ENCODE measurements at regions not wholly inside any gene's neighbourhood (a gene's known extent, or its start where the extent isn't known, plus 50 kb on each side); places are given as distances from the start of the nearest gene placed in this dataset.

DNA sequence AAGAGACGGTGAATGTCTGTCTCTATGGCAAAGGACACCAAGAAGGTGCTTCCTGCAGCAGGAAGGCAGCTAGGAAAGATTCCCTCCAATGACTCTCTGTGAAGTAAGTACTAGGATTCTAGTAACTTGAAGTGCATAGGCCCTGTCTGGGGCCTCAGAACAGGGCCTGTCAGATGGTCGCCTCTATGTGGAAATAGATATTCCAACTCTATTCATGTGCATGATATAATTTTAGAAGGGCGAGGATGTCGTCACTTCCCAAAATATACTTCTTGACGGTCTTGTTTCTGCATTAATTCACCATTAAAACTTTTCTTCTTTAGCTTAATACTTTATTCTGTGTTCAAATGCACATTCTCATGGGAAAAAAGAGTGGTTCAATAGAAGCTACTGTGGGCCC, 167.0 kb downstream of the TLE3 start:
- no peak for DNase-seq

DNA sequence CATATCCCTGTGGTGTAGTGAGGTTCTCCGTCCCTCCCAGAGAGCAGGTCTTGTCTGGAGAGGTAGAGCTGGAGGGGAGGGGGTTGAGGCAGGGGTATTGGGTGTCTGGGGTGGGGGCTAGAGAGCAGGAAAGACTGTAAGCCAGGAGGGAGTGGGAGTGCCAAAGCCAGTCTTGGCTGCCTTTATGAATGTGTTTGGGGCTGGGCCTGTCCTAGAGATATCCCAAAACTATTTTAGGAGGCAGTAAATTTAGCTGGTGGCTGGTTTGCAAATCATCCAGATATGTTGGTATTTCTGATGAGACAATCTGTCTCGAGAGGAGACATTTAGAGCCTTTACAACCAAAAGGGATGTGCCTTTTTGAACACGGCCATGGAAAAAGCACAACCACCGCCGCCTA, 166.6 kb downstream of the TLE3 start:
- DNase-seq: no peak

DNA sequence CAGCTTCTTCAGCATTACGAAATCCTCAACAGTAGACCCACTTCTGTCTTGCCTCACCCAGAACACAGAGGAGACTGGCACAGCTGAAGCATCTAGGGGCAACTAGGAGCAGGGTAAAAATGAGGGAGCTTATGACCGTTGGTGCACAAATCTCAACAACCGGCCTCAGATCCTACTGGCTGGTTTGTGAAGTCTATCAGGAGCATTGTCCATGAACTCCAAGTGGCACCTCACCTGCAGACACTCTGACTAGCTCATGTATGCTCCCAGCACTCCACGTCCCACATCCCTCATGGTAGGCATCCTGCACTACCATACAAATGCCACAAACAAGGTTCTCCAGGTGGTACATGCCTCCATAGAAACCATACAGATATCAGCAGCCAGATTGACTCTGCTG, 163.1 kb downstream of the TLE3 start:
- DNase-seq: no peak

DNA sequence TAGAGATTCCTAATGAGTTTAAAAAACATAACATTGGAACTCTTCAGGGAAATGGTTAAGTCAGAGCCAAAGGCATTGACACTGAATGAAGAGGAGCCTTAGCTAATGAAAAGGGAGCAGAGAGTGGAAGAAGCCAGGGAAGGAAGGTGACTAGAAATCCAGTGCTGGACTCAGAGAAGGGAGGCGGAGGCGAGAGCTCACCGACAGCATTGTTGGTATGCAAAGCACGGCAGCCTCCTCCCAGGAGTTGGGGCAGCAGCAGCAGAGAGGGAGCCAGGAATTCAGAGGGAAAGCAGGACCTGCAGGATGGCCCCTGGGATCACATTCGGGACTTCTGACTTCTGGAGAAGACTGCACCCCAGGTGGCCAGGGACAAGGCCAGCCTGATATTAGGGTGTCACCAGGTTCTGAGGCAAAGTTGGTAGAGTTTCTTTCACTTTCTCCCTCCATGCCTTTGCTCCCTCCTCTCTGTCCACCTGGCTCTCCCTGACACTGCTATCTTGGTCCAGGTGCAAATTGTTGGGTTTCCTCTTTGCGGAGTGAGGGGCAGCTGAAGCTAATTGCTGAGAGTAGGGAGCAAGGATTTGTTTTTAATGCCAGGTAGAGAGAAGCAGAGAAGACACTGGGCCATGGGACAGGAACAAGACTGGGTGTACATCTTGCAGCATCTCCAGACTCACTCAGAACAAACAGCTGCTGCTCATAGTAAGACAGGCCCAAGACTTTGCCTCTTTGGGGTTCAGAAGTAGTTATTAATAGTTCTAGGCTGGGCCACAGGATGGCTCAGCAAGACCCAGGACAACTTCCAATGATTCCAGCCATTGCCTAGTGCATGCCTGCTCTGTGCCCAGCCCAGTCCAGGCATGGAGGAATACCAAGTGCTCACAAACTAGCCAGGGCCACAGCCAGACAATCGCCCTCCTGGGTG, 157.9 kb downstream of the TLE3 start:
- peak; percentile 47 for DNase-seq

- DNase-seq: no peak
These were observed 157.0 kb downstream of the TLE3 start for GRCh38 chr15:69940441-69941300.

DNA sequence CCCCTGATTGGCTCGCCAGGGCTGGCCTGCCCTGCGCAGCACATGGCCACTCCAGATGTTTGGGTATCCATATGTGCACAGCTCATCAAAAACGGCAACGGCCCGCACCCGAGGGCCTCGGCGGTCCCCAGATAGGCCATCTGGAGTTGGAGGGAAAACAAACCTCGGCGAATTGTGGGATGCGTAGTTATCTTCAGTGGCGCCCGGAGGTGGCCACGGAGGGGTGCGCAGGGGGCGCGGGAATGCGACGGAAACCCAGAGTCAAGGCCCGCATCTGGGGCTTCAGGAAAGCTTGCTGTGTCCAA, 156.5 kb downstream of the TLE3 start:
- DNase-seq: no peak

- no peak for DNase-seq
These were observed 155.8 kb downstream of the TLE3 start for GRCh38 chr15:69941706-69942495.

- DNase-seq: no peak
These were observed 154.1 kb downstream of the TLE3 start for GRCh38 chr15:69943637-69944036.

GRCh38 chr15:69945729-69946128, 152.0 kb downstream of the TLE3 start:
- no peak for DNase-seq

DNA sequence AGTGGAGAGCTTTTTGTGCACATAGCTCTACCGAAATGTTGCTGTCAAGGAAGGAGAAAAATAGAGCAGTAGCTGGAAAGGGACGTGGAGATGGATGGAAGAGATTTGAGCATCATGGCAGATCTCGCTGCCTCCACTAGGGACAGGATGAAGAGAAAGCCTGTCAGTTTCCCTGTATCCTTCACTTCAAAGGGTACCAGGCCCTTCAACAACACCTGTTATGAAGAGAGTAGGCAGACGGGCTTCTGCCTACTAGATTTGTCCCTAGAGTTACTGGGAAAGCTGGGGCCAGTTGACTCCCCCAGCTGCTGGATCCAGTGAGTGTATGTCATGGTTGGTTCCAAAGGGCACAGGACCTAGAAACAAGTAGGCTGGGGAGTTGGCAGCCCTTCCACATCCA, 150.8 kb downstream of the TLE3 start:
- no peak for DNase-seq

GRCh38 chr15:69947394-69947793, 150.3 kb downstream of the TLE3 start:
- DNase-seq: no peak

- DNase-seq: no peak
These were observed 148.2 kb downstream of the TLE3 start for GRCh38 chr15:69949485-69949884.

GRCh38 chr15:69951256-69951897, 146.3 kb downstream of the TLE3 start:
- no peak for DNase-seq

GRCh38 chr15:69951898-69952555, 145.7 kb downstream of the TLE3 start:
- DNase-seq: no peak

- no peak for DNase-seq
These were observed 144.7 kb downstream of the TLE3 start for GRCh38 chr15:69953051-69953450.

DNA sequence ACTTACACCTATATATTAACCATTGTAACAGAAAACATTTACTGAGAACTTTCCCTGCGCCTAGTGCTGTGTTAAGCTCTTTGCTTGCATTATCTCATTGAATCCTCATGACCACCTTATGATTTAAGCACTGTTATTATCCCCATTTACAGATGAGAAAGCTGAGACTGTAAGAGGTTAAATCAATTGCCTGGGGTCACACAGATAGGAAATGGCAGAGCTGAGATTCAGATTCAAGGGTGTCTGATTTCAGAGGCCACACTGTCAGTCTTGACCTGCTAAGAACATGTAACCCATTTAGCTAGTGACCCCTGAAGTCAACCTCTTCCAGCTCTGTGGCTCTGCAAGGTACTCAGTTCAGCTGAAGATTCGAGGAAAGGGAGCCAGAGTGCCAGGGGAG, 143.9 kb downstream of the TLE3 start:
- DNase-seq: no peak

DNA sequence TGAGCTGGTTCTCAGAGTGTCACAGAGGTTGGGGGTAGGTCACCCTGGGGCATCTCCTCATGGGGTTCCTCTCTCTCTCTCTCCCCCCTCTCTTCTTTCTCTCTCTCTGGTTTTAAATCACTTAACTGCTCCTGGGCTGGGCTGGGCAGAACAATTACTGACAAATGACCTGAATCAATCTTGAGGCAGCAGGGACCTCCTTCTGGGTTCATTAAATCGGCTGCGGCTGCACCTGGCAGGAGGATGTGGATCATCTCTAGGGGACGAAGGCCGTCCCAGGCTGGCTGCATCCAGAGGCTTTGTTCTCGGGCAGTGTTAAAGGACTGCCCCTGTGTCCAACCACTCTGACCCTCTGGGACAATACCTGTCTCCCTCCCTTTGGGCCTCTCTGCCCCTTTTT, 143.1 kb downstream of the TLE3 start:
- DNase-seq: no peak

- DNase-seq: no peak
These were observed 142.3 kb downstream of the TLE3 start for GRCh38 chr15:69955240-69955894.

DNA sequence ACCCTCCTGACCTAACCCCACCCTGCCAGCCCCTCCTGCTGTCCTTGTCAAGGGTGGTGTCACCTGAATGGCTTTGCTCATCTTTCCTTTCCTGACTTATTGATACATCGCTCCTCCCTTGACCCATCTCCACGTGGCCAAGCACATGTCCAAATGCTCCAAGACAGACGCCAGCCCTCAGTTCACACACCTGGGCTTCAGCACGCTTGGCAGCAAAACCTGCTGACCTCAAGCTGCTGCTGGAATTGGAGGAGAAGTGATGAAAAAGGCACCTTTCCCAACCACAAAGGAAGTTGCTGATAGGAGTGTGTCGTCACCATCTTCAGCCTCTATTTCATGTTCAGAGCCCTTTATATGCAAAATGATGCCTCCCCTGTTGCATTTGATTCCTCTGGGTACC, 141.3 kb downstream of the TLE3 start:
- DNase-seq: no peak

DNA sequence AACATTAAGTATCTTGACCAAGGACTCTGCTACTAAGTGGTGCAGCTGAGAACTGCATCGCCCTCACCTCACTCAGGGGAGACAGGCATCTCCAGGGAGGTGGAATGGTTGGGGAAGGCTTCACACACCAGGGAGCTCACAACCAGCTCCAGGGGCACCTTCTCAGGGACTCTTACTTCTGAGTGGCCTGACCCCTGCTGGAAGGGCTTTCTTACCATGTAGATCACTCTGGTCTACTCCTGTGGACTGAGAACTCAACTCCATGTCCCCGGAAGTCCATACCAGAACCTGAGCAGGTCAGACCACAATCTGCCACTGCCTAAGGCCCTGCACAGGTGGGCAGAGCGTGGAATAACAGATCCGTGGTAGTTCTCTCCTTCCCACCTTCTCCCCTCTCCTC, 140.5 kb downstream of the TLE3 start:
- DNase-seq: no peak

GRCh38 chr15:69958496-69959084, 139.1 kb downstream of the TLE3 start:
- no peak for DNase-seq

Measured in midbrain (tissue), 1 donor.